HL-60/S4 treated with retinoic acid at 250 ng/mL for 4 days and 3 days (cell line): ENCODE measurements at regions not wholly inside any gene's neighbourhood (a gene's known extent, or its start where the extent isn't known, plus 50 kb on each side); places are given as distances from the start of the nearest gene placed in this dataset.

Source experiments
- in situ Hi-C: fragments of 300-500 bp; cut with MboI; formaldehyde crosslinking; loops from 2 replicates; pipeline ENCODE4 v1.7.0; 2022; ENCODE audit warnings: low sequenced_read_pairs

- in situ Hi-C loops, result loop anchor here (25.0 kb wide), 1 partner anchor 884 kb away; no protein-coding TSS in a partner anchor
Observed at GRCh38 chr17:65278050-65278819, 141.1 kb downstream of the RGS9 start.

- in situ Hi-C loops, result loop anchor here (25.0 kb wide), 1 partner anchor 885 kb away; no protein-coding TSS in a partner anchor
Observed at GRCh38 chr17:65277576-65277975, 140.4 kb downstream of the RGS9 start.
